ENCODE measurements at regions not wholly inside any gene's neighbourhood (a gene's known extent, or its start where the extent isn't known, plus 50 kb on each side); places are given as distances from the start of the nearest gene placed in this dataset.

DNA sequence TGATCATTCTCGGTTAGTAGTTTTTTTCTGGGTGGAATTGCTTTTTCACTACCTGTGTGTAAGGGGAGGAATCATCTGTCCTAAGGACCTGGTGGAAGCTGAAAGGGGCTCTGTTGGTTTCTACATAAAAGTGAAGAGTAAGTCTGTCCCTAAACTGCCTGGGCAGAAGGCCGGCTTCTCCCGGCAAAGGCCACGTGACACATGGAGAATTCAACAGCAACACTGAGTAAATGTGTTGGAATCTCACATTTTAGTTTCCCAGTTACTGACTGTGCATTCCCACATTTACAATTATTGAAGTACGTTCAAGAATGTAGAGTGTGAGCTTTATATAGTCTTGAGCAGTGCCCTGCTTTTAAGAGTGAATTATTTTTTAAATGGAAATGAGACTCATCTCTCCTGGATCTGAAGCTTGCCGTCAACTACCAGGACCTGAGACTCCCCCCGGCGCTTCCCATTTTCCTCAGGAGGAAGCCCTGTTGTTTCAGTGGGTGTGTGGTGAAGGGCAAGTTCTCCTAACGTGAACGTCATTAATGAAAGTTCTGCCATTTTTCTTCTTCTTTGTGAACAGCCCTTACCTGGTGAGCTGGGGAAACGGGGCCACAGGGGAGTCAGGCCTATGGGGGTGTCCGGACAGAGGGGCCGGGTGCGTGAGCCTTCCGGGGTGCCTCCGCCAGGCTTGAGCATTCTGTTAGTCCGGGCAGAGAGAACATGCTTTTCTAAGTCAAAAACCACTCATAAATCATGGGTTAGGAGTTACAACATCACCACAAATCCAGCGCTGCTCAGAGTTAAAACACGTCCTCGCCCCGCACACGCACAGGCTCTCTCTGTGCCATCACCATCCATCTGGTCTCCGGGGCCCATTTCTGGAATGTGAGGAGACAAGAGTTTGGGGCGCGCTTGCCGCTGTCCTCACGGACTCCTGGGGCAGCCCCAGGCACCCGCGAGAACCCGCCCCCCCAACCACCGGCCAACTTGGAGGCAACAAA is 56.6 kb upstream of the SMOC2 start:
- DNase-seq, result no peak

- DNase-seq, result no peak
These were observed 55.8 kb upstream of the SMOC2 start for GRCh38 chr6:168385037-168385759.

DNA sequence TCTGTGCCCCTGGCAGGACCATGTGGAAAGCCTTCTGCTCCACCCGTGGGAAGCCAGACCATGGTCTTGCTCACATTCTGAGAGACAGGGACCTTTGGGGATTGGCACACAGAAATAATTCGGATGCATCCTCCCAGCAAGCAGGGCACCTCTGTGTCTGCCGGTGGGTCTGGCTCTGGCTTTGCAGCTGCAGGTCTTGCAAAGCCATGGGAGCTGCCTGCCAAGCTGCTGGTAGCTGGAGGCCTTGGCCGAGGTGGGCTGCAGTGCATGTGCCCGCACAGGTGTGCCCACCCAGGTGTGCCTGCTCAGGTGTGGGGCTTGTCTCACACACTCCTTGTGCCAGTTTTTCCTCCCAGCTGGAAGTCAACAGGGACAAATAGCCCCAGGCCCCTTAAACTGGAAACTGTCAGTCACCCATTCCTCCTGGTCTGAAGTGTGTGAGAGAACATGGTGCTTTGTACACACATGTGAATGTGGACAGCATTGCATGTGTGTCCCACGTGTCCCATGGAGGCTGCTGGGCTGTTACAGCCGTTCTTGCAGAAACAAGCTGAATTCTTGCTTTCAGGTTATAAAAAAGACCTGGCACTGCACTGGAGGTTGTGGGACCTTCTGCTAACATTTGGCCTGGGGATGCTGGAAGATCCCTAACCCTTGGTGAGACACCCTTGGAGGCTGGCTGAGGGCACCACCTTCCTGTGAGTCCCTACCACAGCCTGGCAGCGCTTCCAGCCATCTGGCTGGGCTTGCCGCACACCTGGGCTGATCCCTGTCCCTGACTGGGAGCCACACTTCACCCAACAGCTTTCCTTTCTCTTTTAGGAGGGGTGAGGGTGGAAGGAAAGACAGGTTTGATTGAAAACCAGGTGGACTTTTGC is 54.9 kb upstream of the SMOC2 start:
- DNase-seq, result no peak

- DNase-seq, result no peak
These were observed 54.0 kb upstream of the SMOC2 start for GRCh38 chr6:168386973-168387372.

DNA sequence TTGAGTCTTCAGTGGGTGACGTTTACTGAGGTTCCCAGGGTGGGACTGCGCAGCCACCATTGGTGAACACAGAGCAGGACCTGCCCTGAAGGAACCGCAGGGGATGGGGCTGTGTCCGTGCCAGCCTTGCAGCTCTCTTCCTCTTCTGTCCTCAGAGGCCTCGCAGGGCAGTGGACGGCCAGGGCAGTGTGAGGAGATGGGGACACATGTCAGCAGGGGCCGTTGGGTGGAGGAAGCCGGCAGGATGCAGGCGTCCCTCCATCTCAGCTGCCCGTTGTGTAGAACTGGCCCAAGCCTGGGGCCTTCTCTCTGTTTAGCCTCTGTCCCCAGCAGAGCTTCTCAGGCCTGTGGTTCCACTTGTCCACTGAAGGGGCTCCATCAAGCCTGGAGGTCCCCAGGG is 53.6 kb upstream of the SMOC2 start:
- no peak for DNase-seq

DNA sequence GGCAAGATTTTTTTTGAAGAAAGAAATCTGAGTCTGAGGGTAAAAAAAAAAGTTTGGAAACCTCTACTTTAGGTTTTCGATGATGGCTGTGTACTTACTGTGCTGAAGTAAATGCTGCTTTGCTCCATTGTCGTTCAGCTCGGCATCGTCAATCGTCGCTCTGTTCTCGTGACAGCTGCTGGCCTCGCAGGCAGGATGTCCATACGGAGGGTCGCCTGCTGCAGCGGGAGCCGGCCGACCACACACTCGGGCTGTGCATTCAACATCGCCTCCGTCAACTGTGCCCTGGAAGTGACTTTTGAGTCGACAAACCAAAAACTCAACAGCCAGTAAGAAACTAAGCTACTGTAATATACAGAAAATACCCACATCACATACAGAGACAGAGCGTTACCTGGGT is 53.1 kb upstream of the SMOC2 start:
- DNase-seq, result no peak

- DNase-seq, result no peak
These were observed 52.0 kb upstream of the SMOC2 start for GRCh38 chr6:168388641-168389633.

DNA sequence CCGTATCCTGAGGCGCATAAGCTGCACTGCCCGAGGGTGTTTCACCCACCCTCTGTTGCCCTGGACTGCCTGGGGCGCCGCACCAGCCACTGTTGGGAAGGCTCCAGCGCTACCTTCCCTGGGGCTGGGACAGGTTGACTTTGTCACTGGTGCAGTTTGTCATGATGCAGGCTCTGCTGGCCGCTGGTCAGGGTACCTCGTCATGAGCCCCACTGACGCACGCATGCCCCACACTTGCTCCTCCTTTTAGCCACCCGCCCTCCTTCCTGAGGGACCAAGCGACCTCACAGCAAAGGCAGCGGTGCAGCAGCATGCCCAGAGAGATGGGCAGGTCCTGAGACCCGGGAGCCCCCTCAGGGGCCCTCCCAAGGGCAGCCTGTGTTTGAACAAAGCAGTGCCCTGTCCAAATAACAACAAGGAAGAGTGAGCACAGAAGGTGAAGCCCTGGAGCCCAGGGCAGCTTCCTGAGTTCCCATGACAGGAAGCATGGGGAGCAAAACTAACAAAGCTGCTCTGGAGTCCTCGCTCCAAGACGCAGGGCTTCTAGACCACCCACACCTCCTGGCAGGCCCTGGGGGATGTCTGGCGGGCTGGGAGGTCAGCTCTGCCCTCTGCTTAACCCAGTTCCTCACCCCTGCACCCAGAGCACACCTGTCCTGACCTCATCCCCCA is 50.1 kb upstream of the SMOC2 start:
- DNase-seq, result no peak

Data from CD4-positive, alpha-beta T cell treated with Interleukin-17A for 1 hour (primary cell).